OCI-LY3 (cell line): ENCODE measurements at regions not wholly inside any gene's neighbourhood (a gene's known extent, or its start where the extent isn't known, plus 50 kb on each side); places are given as distances from the start of the nearest gene placed in this dataset.

Experiments
- H2AFZ ChIP-seq: fragments of 200-600, 300-600 bp; shearing (Covaris generic); 2 replicates; pipeline ENCODE4 v1.6.0; 2014; ENCODE audit warnings: antibody characterized with exemption, low read depth, low read length
- H3K27ac ChIP-seq: fragments of 200-600, 300-600 bp; sonication (generic); 2 replicates; pipeline ENCODE4 v1.5.1; 2014; ENCODE audit warnings: mild to moderate bottlenecking, low read length, moderate library complexity, mixed read lengths
- H3K27me3 ChIP-seq: fragments of 200-600, 300-600 bp; sonication (generic); 2 replicates; pipeline ENCODE4 v1.6.1; 2014; ENCODE audit warnings: low read depth, low read length, mixed read lengths
- H3K36me3 ChIP-seq: fragments of 200-600, 300-600 bp; sonication (generic); replicated peaks from 2 replicates; pipeline ENCODE3; 2014; ENCODE audit warnings: low read depth, low read length, mixed read lengths
- H3K4me1 ChIP-seq: fragments of 300-600, 200-600 bp; sonication (generic); 2 replicates; pipeline ENCODE4 v1.6.1; 2014; ENCODE audit warnings: low read length, mixed read lengths
- H3K4me2 ChIP-seq: fragments of 200-600, 300-600 bp; sonication (generic); 2 replicates; pipeline ENCODE4 v1.6.1; 2014; ENCODE audit warnings: low read length, mixed read lengths
- H3K4me3 ChIP-seq: fragments of 300-600, 200-600 bp; sonication (generic); 2 replicates; pipeline ENCODE4 v1.5.1; 2014; ENCODE audit warnings: antibody characterized with exemption, mild to moderate bottlenecking, low read length, moderate library complexity
- H3K79me2 ChIP-seq: fragments of 300-600, 200-600 bp; shearing (Covaris generic); 2 replicates; pipeline ENCODE4 v1.6.1; 2014; ENCODE audit warnings: mild to moderate bottlenecking, low read length, mixed read lengths
- H3K9ac ChIP-seq: fragments of 300-600, 200-600 bp; shearing (Covaris generic); 2 replicates; pipeline ENCODE4 v1.6.0; 2014; ENCODE audit warnings: mild to moderate bottlenecking, low read length, moderate library complexity
- H3K9me3 ChIP-seq: fragments of 200-600, 300-600 bp; shearing (Covaris generic); 2 replicates; pipeline ENCODE4 v1.6.1; 2014; ENCODE audit warnings: low read length, mixed read lengths; ENCODE audit not compliant: insufficient read depth
- H4K20me1 ChIP-seq: fragments of 200-600, 300-600 bp; sonication (generic); 2 replicates; pipeline ENCODE4 v1.6.1; 2016; ENCODE audit warnings: low read length, mixed read lengths; ENCODE audit not compliant: insufficient read depth
- EZH2phosphoT487 ChIP-seq: fragments of 200-600 bp; shearing (Covaris generic); IDR thresholded peaks from 2 replicates; pipeline ENCODE4 v1.6.1; 2018; ENCODE audit warnings: antibody characterized with exemption, mixed run types, low read depth
- TF ChIP-seq, protein P1 (sequence below): fragments of 200-600, 300-600 bp; sonication (generic); IDR thresholded peaks from 2 replicates; pipeline ENCODE4 v1.5.1; 2014; ENCODE audit warnings: antibody characterized with exemption, low read length, low read depth

DNA sequence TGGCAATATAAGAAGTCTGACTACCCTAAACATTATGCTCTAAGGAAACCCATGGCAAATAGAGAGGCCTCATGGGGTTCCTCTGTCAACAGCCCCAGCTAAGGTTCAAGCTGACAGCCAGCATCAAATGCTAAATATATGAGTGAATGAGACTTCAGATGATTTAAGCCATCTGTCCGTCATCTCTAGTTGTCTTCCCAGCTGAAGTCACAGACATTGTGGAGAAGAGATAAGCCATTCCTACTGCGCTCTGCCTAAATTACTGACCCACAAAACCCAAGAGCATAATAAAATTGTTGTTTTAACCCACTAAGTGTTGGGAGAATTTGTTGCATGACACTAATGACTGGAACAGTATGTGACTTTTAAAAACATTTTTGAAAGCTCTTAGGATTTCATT is 87.3 kb upstream of the IGSF10 start:
- Histone ChIP-seq H3K27me3 (no peaks in the 10 kb centered on the region), H3K4me3 (no peak overlapping the region), H3K4me1 (peaks cover 10% of the 10 kb centered on the region; the same call in 1 of the 2 replicates), H4K20me1 (no peaks in the 10 kb centered on the region), H2AFZ (no peak overlapping the region), H3K79me2 (no peaks in the 10 kb centered on the region), H3K4me2 (no peak overlapping the region), H3K9ac (no peak overlapping the region), H3K9me3 (no peaks in the 10 kb centered on the region), H3K36me3 (no peaks in the 10 kb centered on the region), H3K27ac (no peak overlapping the region)
- TF ChIP-seq, protein P1, sequence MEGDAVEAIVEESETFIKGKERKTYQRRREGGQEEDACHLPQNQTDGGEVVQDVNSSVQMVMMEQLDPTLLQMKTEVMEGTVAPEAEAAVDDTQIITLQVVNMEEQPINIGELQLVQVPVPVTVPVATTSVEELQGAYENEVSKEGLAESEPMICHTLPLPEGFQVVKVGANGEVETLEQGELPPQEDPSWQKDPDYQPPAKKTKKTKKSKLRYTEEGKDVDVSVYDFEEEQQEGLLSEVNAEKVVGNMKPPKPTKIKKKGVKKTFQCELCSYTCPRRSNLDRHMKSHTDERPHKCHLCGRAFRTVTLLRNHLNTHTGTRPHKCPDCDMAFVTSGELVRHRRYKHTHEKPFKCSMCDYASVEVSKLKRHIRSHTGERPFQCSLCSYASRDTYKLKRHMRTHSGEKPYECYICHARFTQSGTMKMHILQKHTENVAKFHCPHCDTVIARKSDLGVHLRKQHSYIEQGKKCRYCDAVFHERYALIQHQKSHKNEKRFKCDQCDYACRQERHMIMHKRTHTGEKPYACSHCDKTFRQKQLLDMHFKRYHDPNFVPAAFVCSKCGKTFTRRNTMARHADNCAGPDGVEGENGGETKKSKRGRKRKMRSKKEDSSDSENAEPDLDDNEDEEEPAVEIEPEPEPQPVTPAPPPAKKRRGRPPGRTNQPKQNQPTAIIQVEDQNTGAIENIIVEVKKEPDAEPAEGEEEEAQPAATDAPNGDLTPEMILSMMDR = no peak
- no peak for TF ChIP-seq EZH2phosphoT487

DNA sequence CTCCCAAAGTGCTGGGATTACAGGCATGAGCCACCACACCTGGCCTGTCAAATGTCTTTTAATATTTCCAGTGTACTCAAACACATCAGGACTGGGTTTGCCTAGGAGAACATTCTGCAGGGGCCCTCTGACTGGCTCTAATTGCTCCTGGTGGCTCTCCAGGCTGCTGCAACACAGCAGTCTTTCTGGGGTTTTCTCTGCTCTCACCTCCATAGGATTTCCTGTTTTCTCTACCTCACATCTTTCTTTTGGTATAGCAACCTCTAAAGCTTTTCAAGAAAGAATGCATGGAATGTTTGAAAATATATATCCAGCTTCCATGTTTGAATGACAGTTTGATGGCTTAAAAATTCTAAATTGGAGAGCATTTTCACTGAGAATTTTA is 83.3 kb upstream of the IGSF10 start:
- Histone ChIP-seq H3K4me2 (no peak overlapping the region), H3K36me3 (no peaks in the 10 kb centered on the region), H3K9ac (no peak overlapping the region), H3K4me1 (peaks cover 22% of the 10 kb centered on the region), H3K4me3 (no peak overlapping the region), H2AFZ (no peak overlapping the region), H3K27ac (no peak overlapping the region), H3K79me2 (no peaks in the 10 kb centered on the region), H3K27me3 (no peaks in the 10 kb centered on the region), H4K20me1 (no peaks in the 10 kb centered on the region), H3K9me3 (no peaks in the 10 kb centered on the region)
- no peak for TF ChIP-seq EZH2phosphoT487

DNA sequence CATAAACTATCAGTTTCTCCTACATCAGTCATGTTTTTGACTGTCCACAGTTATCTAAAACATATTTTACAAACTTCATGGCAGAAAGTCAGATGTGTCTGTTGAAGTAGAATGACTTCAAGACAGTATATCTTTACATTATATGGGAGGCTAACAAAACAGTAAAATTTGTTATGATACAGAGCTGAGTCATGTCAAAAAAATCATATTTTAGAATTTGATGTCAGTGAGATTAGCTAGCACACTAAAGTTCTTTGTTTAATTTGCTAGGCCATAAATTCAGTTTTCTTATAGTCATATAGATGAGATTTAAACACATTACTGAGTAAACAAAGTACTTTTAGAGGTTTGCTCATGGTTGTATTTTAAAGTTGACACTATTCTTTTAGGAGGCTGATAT is 80.3 kb upstream of the IGSF10 start:
- TF ChIP-seq, protein P1 = no peak
- TF ChIP-seq EZH2phosphoT487 = no peak
- Histone ChIP-seq H3K4me1 (peaks cover 37% of the 10 kb centered on the region), H3K4me3 (no peak overlapping the region), H3K27me3 (no peaks in the 10 kb centered on the region), H3K79me2 (peaks cover 27% of the 10 kb centered on the region), H3K4me2 (no peak overlapping the region), H2AFZ (no peak overlapping the region), H3K9me3 (no peaks in the 10 kb centered on the region), H3K27ac (no peak overlapping the region), H3K9ac (no peak overlapping the region), H3K36me3 (no peaks in the 10 kb centered on the region), H4K20me1 (no peaks in the 10 kb centered on the region)

DNA sequence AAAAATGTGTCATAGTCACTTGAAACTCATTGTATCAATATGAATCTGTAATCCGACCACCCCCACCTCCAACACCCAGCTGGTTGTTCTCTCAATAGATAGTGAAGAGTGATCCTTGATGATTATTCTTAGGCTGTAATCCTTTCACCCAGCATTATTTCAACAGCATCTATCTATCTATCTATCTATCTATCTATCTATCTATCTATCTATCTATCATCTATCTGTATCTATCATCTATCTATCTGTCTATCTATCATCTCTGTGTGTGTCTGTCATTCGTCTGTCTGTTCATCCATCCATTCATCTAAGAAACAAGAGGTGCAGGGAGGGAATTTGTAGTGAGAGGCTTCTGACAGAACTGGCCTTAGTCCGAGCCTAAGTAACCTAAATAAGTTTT is 78.7 kb upstream of the IGSF10 start:
- peak overlapping the region; percentile 78; the same call in 1 of the 2 replicates for H3K9ac ChIP-seq
- TF ChIP-seq, protein P1 = no peak
- TF ChIP-seq EZH2phosphoT487 = no peak
- peak overlapping the region; percentile 69 for H3K4me2 ChIP-seq
- peaks cover 37% of the 10 kb centered on the region for H3K4me1 ChIP-seq
- peaks cover 37% of the 10 kb centered on the region for H3K79me2 ChIP-seq
- H3K36me3 ChIP-seq = peaks cover 4% of the 10 kb centered on the region
- peak overlapping the region; percentile 83 for H3K4me3 ChIP-seq
- H2AFZ ChIP-seq = peak overlapping the region; percentile 56; the same call in 1 of the 2 replicates
- H3K27me3 ChIP-seq = no peaks in the 10 kb centered on the region
- no peaks in the 10 kb centered on the region for H4K20me1 ChIP-seq
- no peaks in the 10 kb centered on the region for H3K9me3 ChIP-seq
- peak overlapping the region; percentile 61 for H3K27ac ChIP-seq
